Loucy (cell line): ENCODE measurements at regions not wholly inside any gene's neighbourhood (a gene's known extent, or its start where the extent isn't known, plus 50 kb on each side); places are given as distances from the start of the nearest gene placed in this dataset.

Source experiments
- H2AFZ ChIP-seq: fragments of 200-600 bp; sonication (generic); 2 replicates; pipeline ENCODE4 v1.6.0; 2016; ENCODE audit warnings: antibody characterized with exemption, mild to moderate bottlenecking, low read length, moderate library complexity
- H3F3A ChIP-seq: fragments of 200-600 bp; 2 replicates; pipeline ENCODE4 v1.6.0; 2016; ENCODE audit warnings: antibody characterized with exemption, low read depth, mild to moderate bottlenecking
- H3K27me3 ChIP-seq: fragments of 200-600 bp; sonication (generic); 2 replicates; pipeline ENCODE4 v1.6.1; 2014; ENCODE audit warnings: low read length, mild to moderate bottlenecking; ENCODE audit not compliant: insufficient read depth, poor library complexity, severe bottlenecking
- H3K36me3 ChIP-seq: fragments of 200-600 bp; sonication (generic); 2 replicates; pipeline ENCODE4 v1.6.1; 2016; ENCODE audit warnings: low read length; ENCODE audit not compliant: insufficient read depth
- H3K4me1 ChIP-seq: fragments of 200-600 bp; sonication (generic); 2 replicates; pipeline ENCODE4 v1.5.1; 2014; ENCODE audit warnings: low read length, mild to moderate bottlenecking; ENCODE audit not compliant: insufficient read depth, poor library complexity, severe bottlenecking
- H3K4me2 ChIP-seq: fragments of 200-600 bp; sonication (generic); 2 replicates; pipeline ENCODE4 v1.6.0; 2014; ENCODE audit warnings: antibody characterized with exemption, low read length, low read depth, mild to moderate bottlenecking; ENCODE audit not compliant: poor library complexity, severe bottlenecking
- H3K4me3 ChIP-seq: fragments of 200-600 bp; sonication (generic); 2 replicates; pipeline ENCODE4 v1.5.1; 2014; ENCODE audit warnings: low read length, mild to moderate bottlenecking, mixed read lengths; ENCODE audit not compliant: poor library complexity, severe bottlenecking
- H3K79me2 ChIP-seq: fragments of 200-600 bp; sonication (generic); 2 replicates; pipeline ENCODE4 v1.6.1; 2014; ENCODE audit warnings: low read length; ENCODE audit not compliant: insufficient read depth
- H3K9ac ChIP-seq: fragments of 200-600 bp; sonication (generic); 2 replicates; pipeline ENCODE4 v1.6.0; 2014; ENCODE audit warnings: mild to moderate bottlenecking, low read depth, low read length, moderate library complexity; ENCODE audit not compliant: poor library complexity, severe bottlenecking
- H3K9me2 ChIP-seq: fragments of 200-600 bp; sonication (generic); replicated peaks from 2 replicates; pipeline ENCODE4 v1.6.1; 2016; ENCODE audit warnings: low read depth, low read length, mixed read lengths
- H3K9me3 ChIP-seq: fragments of 200-600 bp; sonication (generic); 2 replicates; pipeline ENCODE4 v1.6.1; 2014; ENCODE audit warnings: mild to moderate bottlenecking, antibody characterized with exemption, low read length, low read depth; ENCODE audit not compliant: insufficient read depth
- H4K20me1 ChIP-seq: fragments of 200-600 bp; sonication (generic); 2 replicates; pipeline ENCODE4 v1.6.0; 2014; ENCODE audit warnings: antibody characterized with exemption, low read length, mild to moderate bottlenecking; ENCODE audit not compliant: insufficient read depth, poor library complexity, severe bottlenecking
- CTCF ChIP-seq: fragments of 200-600 bp; sonication (generic); conservative IDR thresholded peaks from 2 replicates; pipeline ENCODE4 v1.5.1; 2014; ENCODE audit warnings: mild to moderate bottlenecking, antibody characterized with exemption, low read length
- EZH2phosphoT487 ChIP-seq: fragments of 200-600 bp; IDR thresholded peaks from 2 replicates; pipeline ENCODE4 v1.6.1; 2018; ENCODE audit warnings: antibody characterized with exemption, mild to moderate bottlenecking, moderate library complexity, borderline replicate concordance

GRCh38 chr6:115370202-115370601 is 690.5 kb downstream of the FRK start:
- no peaks in the 10 kb centered on the region for H3K36me3 ChIP-seq
- no peaks in the 10 kb centered on the region for H3K27me3 ChIP-seq
- H3K9me2 ChIP-seq: no peaks in the 10 kb centered on the region
- no peak overlapping the region for H3K4me2 ChIP-seq
- no peak for TF ChIP-seq EZH2phosphoT487
- TF ChIP-seq CTCF: no peak
- H4K20me1 ChIP-seq: no peaks in the 10 kb centered on the region
- no peak overlapping the region for H3K4me3 ChIP-seq
- no peaks in the 10 kb centered on the region for H3K79me2 ChIP-seq
- no peak overlapping the region for H3K9ac ChIP-seq
- H3F3A ChIP-seq: no peaks in the 10 kb centered on the region
- H3K9me3 ChIP-seq: no peaks in the 10 kb centered on the region
- no peaks in the 10 kb centered on the region for H3K4me1 ChIP-seq
- no peak overlapping the region for H2AFZ ChIP-seq

- Histone ChIP-seq H3K36me3 (no peaks in the 10 kb centered on the region), H2AFZ (no peak overlapping the region), H3K4me2 (no peak overlapping the region), H4K20me1 (no peaks in the 10 kb centered on the region), H3K9me2 (no peaks in the 10 kb centered on the region), H3K27me3 (no peaks in the 10 kb centered on the region), H3K9ac (no peak overlapping the region), H3K79me2 (no peaks in the 10 kb centered on the region), H3K4me1 (no peaks in the 10 kb centered on the region), H3F3A (no peaks in the 10 kb centered on the region), H3K4me3 (no peak overlapping the region), H3K9me3 (peaks cover 2% of the 10 kb centered on the region; the same call in 1 of the 2 replicates)
- TF ChIP-seq EZH2phosphoT487 (no peak), CTCF (no peak)
These were observed 694.9 kb downstream of the FRK start for GRCh38 chr6:115365783-115366182.

GRCh38 chr6:115363379-115363778 is 697.3 kb downstream of the FRK start:
- no peaks in the 10 kb centered on the region for H3K4me1 ChIP-seq
- no peaks in the 10 kb centered on the region for H3K79me2 ChIP-seq
- no peaks in the 10 kb centered on the region for H3K36me3 ChIP-seq
- no peak overlapping the region for H2AFZ ChIP-seq
- no peaks in the 10 kb centered on the region for H3F3A ChIP-seq
- TF ChIP-seq EZH2phosphoT487 (no peak), CTCF (no peak)
- no peaks in the 10 kb centered on the region for H4K20me1 ChIP-seq
- no peak overlapping the region for H3K4me2 ChIP-seq
- H3K27me3 ChIP-seq: no peaks in the 10 kb centered on the region
- H3K4me3 ChIP-seq: no peak overlapping the region
- peaks cover 2% of the 10 kb centered on the region; the same call in 1 of the 2 replicates for H3K9me3 ChIP-seq
- H3K9me2 ChIP-seq: no peaks in the 10 kb centered on the region
- H3K9ac ChIP-seq: no peak overlapping the region
